Nephron progenitor cell (in vitro differentiated cells): ENCODE measurements at regions not wholly inside any gene's neighbourhood (a gene's known extent, or its start where the extent isn't known, plus 50 kb on each side); places are given as distances from the start of the nearest gene placed in this dataset.

ENCODE experiments used
- DNase-seq: peaks from one replicate; pipeline ENCODE4 v3.0.0; 2021
- H3K27ac Mint-ChIP-seq: 2 replicates; pipeline ENCODE4 v1.8.0; 2021; ENCODE audit warnings: mild to moderate bottlenecking, moderate library complexity, mixed read lengths
- H3K27me3 Mint-ChIP-seq: 2 replicates; pipeline ENCODE4 v1.8.0; 2021; ENCODE audit warnings: mild to moderate bottlenecking, low read depth, mixed read lengths; ENCODE audit not compliant: poor library complexity
- H3K36me3 Mint-ChIP-seq: 2 replicates; pipeline ENCODE4 v1.8.0; 2021; ENCODE audit warnings: low read depth, mixed read lengths
- H3K4me1 Mint-ChIP-seq: 2 replicates; pipeline ENCODE4 v1.8.0; 2021; ENCODE audit warnings: mixed read lengths
- H3K4me3 Mint-ChIP-seq: 2 replicates; pipeline ENCODE4 v1.8.0; 2021; ENCODE audit warnings: mild to moderate bottlenecking, moderate library complexity, mixed read lengths
- H3K9me3 Mint-ChIP-seq: 2 replicates; pipeline ENCODE4 v1.8.0; 2021; ENCODE audit warnings: mild to moderate bottlenecking, moderate library complexity, mixed read lengths
- CTCF ChIP-seq: fragments of 200-600 bp; sonication (generic); IDR thresholded peaks from 2 replicates; pipeline ENCODE4 v1.5.0; 2021; ENCODE audit warnings: antibody characterized with exemption

GRCh38 chr18:28512357-28512756, 335.4 kb upstream of the CDH2 start:
- no peaks in the 10 kb centered on the region for H3K27me3 Mint-ChIP-seq

GRCh38 chr18:28511413-28511821, 334.5 kb upstream of the CDH2 start:
- DNase-seq: no peak
- H3K27me3 Mint-ChIP-seq: no peaks in the 10 kb centered on the region
- no peak overlapping the region for H3K27ac Mint-ChIP-seq
- H3K9me3 Mint-ChIP-seq: no peaks in the 10 kb centered on the region
- no peaks in the 10 kb centered on the region for H3K36me3 Mint-ChIP-seq
- H3K4me1 Mint-ChIP-seq: peaks cover 6% of the 10 kb centered on the region
- H3K4me3 Mint-ChIP-seq: no peak overlapping the region
- no peak for TF ChIP-seq CTCF

More at GRCh38 chr18:28512357-28512756, 335.4 kb upstream of the CDH2 start:
- no peaks in the 10 kb centered on the region for H3K36me3 Mint-ChIP-seq
- H3K4me1 Mint-ChIP-seq: peaks cover 6% of the 10 kb centered on the region
- H3K27ac Mint-ChIP-seq: no peak overlapping the region
- no peaks in the 10 kb centered on the region for H3K9me3 Mint-ChIP-seq
- no peak overlapping the region for H3K4me3 Mint-ChIP-seq
- DNase-seq: no peak
- no peak for TF ChIP-seq CTCF

GRCh38 chr18:28510210-28510609, 333.3 kb upstream of the CDH2 start:
- no peak for TF ChIP-seq CTCF
- Mint-ChIP-seq H3K4me3 (no peak overlapping the region), H3K4me1 (peaks cover 6% of the 10 kb centered on the region), H3K36me3 (no peaks in the 10 kb centered on the region), H3K27me3 (no peaks in the 10 kb centered on the region), H3K27ac (no peak overlapping the region), H3K9me3 (no peaks in the 10 kb centered on the region)
- DNase-seq: no peak

- H3K9me3 Mint-ChIP-seq: no peaks in the 10 kb centered on the region
- DNase-seq: no peak
- H3K27me3 Mint-ChIP-seq: no peaks in the 10 kb centered on the region
- H3K4me3 Mint-ChIP-seq: no peak overlapping the region
- H3K36me3 Mint-ChIP-seq: no peaks in the 10 kb centered on the region
- peaks cover 12% of the 10 kb centered on the region for H3K4me1 Mint-ChIP-seq
- no peak overlapping the region for H3K27ac Mint-ChIP-seq
- TF ChIP-seq CTCF: no peak
Observed at GRCh38 chr18:28504066-28504465, 327.1 kb upstream of the CDH2 start.

- no peak for TF ChIP-seq CTCF
- no peaks in the 10 kb centered on the region for H3K4me1 Mint-ChIP-seq
- H3K27me3 Mint-ChIP-seq: no peaks in the 10 kb centered on the region
- H3K4me3 Mint-ChIP-seq: no peak overlapping the region
- no peaks in the 10 kb centered on the region for H3K36me3 Mint-ChIP-seq
- H3K27ac Mint-ChIP-seq: no peak overlapping the region
- no peak for DNase-seq
- peaks cover 5% of the 10 kb centered on the region for H3K9me3 Mint-ChIP-seq
Observed at GRCh38 chr18:28494151-28494550, 317.2 kb upstream of the CDH2 start.

- H3K27ac Mint-ChIP-seq: no peak overlapping the region
- no peaks in the 10 kb centered on the region for H3K27me3 Mint-ChIP-seq
- H3K4me1 Mint-ChIP-seq: peaks cover 21% of the 10 kb centered on the region
- no peak overlapping the region for H3K4me3 Mint-ChIP-seq
- no peak for DNase-seq
- H3K36me3 Mint-ChIP-seq: no peaks in the 10 kb centered on the region
- no peak for TF ChIP-seq CTCF
- H3K9me3 Mint-ChIP-seq: no peaks in the 10 kb centered on the region
Observed at GRCh38 chr18:28485918-28486317, 309.0 kb upstream of the CDH2 start.
